Left ventricle myocardium inferior (tissue), 1 donor: ENCODE measurements at regions not wholly inside any gene's neighbourhood (a gene's known extent, or its start where the extent isn't known, plus 50 kb on each side); places are given as distances from the start of the nearest gene placed in this dataset.

Experiments used
- DNase-seq: peaks from one replicate; pipeline ENCODE4 v3.0.0-alpha.2; 2020
- H3K27ac ChIP-seq: fragments of 200-600 bp; replicated peaks from 2 replicates; pipeline ENCODE4 v1.8.0; 2021
- H3K27me3 ChIP-seq: fragments of 200-600 bp; 2 replicates; pipeline ENCODE4 v1.8.0; 2021; ENCODE audit warnings: low read depth
- H3K36me3 ChIP-seq: fragments of 200-600 bp; 2 replicates; pipeline ENCODE4 v1.8.0; 2021
- H3K4me1 ChIP-seq: fragments of 200-600 bp; 2 replicates; pipeline ENCODE4 v1.8.0; 2021
- H3K4me3 ChIP-seq: fragments of 200-600 bp; 2 replicates; pipeline ENCODE4 v1.8.0; 2021; ENCODE audit warnings: mild to moderate bottlenecking, moderate library complexity
- H3K9me3 ChIP-seq: fragments of 200-600 bp; replicated peaks from 2 replicates; pipeline ENCODE4 v1.8.0; 2021
- CTCF ChIP-seq: fragments of 200-600 bp; IDR thresholded peaks from 2 replicates; pipeline ENCODE4 v1.8.0; 2021; ENCODE audit warnings: antibody characterized with exemption, mild to moderate bottlenecking, borderline replicate concordance
- intact Hi-C: fragments of 100-400 bp; cut with micrococcal nuclease; formaldehyde crosslinking; loops from one replicate; pipeline ENCODE4 v1.11.0; 2022
- donor health status: DM: no; HTN: yes; CAD: no; lungs with severe emphysema.

- Histone ChIP-seq H3K4me1 (no peaks in the 10 kb centered on the region), H3K27ac (no peak overlapping the region), H3K9me3 (no peaks in the 10 kb centered on the region), H3K4me3 (no peak overlapping the region), H3K27me3 (no peaks in the 10 kb centered on the region), H3K36me3 (no peaks in the 10 kb centered on the region)
- TF ChIP-seq CTCF = no peak
- intact Hi-C loops = no loop called here
- no peak for DNase-seq
Observed at GRCh38 chrY:19142093-19142492, 368.6 kb upstream of the HSFY2 start.

- TF ChIP-seq CTCF = no peak
- no peak overlapping the region for H3K4me3 ChIP-seq
- no peaks in the 10 kb centered on the region for H3K4me1 ChIP-seq
- intact Hi-C loops = no loop called here
- no peaks in the 10 kb centered on the region for H3K36me3 ChIP-seq
- H3K27me3 ChIP-seq = no peaks in the 10 kb centered on the region
- H3K27ac ChIP-seq = no peak overlapping the region
- DNase-seq = no peak
- H3K9me3 ChIP-seq = no peaks in the 10 kb centered on the region
Observed at GRCh38 chrY:19140285-19140920, 366.9 kb upstream of the HSFY2 start.

DNA sequence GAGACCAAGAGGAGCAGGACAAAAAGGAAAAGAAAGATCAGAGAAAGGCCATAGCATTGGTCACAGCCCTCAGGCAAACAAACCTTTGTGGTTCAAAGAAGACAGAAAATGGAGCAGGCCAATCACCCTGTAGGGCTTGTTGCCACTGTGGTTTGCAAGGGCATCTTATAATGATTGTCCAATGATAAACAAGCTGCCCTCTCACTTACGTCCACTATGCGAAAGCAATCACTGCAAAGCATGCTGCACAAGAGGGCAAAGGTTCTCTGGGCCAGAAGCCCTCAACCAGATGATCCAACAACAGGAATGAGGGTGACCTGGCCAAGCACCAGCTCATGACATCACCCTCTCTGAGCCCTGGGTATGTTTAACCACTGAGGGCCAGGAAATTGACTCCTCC lies 360.9 kb upstream of the HSFY2 start:
- no peak for TF ChIP-seq CTCF
- intact Hi-C loops = no loop called here

GRCh38 chrY:19130569-19131358 lies 357.2 kb upstream of the HSFY2 start:
- H3K27ac ChIP-seq = no peak overlapping the region
- no peaks in the 10 kb centered on the region for H3K36me3 ChIP-seq
- no peaks in the 10 kb centered on the region for H3K9me3 ChIP-seq
- intact Hi-C loops = no loop called here
- no peak for DNase-seq
- no peak overlapping the region for H3K4me3 ChIP-seq
- no peaks in the 10 kb centered on the region for H3K27me3 ChIP-seq
- H3K4me1 ChIP-seq = no peaks in the 10 kb centered on the region
- TF ChIP-seq CTCF = no peak

More for the DNA sequence above, 360.9 kb upstream of the HSFY2 start:
- Histone ChIP-seq H3K4me1 (no peaks in the 10 kb centered on the region), H3K27ac (no peak overlapping the region), H3K4me3 (no peak overlapping the region), H3K27me3 (no peaks in the 10 kb centered on the region), H3K36me3 (no peaks in the 10 kb centered on the region), H3K9me3 (no peaks in the 10 kb centered on the region)
- no peak for DNase-seq

- H3K27ac ChIP-seq = no peak overlapping the region
- H3K9me3 ChIP-seq = no peaks in the 10 kb centered on the region
- no peak for DNase-seq
- H3K4me1 ChIP-seq = no peaks in the 10 kb centered on the region
- intact Hi-C loops = no loop called here
- H3K36me3 ChIP-seq = no peaks in the 10 kb centered on the region
- TF ChIP-seq CTCF = no peak
- no peak overlapping the region for H3K4me3 ChIP-seq
- no peaks in the 10 kb centered on the region for H3K27me3 ChIP-seq
Observed at GRCh38 chrY:19126889-19127288, 353.4 kb upstream of the HSFY2 start.
